PC-3 (cell line): ENCODE measurements at regions not wholly inside any gene's neighbourhood (a gene's known extent, or its start where the extent isn't known, plus 50 kb on each side); places are given as distances from the start of the nearest gene placed in this dataset.
"Not testable (repeated sequence)": the region's sequence is repeated elsewhere in the genome, so short reads cannot be mapped to it uniquely, and the experiment has no call there.

Experiments
- ATAC-seq: fragments of 200-7000 bp; cut with Tn5 transposase; 2 replicates; pipeline ENCODE4 v1.9.1; 2020; ENCODE audit warnings: mild to moderate bottlenecking, moderate library complexity
- BruUV-seq: library from RNA; stranded (reverse); fragments of 400-500 nt; replicated peaks from 2 replicates; lab custom pipeline; 2021; lab: Mats Ljungman, UMichigan
- CTCF ChIA-PET: fragments of 300-600 bp; sonication (Branson Sonifier 250); formaldehyde crosslinking; loops from one replicate; lab custom pipeline; 2022; ENCODE audit warnings: antibody characterized with exemption; lab: Charles Lee
- POLR2A ChIA-PET: fragments of 300-600 bp; sonication (Branson Sonifier 250); formaldehyde crosslinking; loops from one replicate; lab custom pipeline; 2022; ENCODE audit warnings: antibody characterized with exemption; ENCODE audit not compliant: unreplicated experiment; lab: Charles Lee
- DNase-seq: peaks from one replicate; pipeline ENCODE4 v3.0.0-alpha.2; 2015
- H2AFZ ChIP-seq: fragments of 300-600 bp; sonication (generic); 2 replicates; pipeline ENCODE4 v1.6.0; 2016; ENCODE audit warnings: antibody characterized with exemption, low read length
- H3F3A ChIP-seq: fragments of 300-600 bp; sonication (generic); one replicate; pipeline ENCODE4 v1.6.0; 2017; ENCODE audit warnings: antibody characterized with exemption, low read length, control low read depth, mild to moderate bottlenecking; ENCODE audit not compliant: unreplicated experiment
- H3K27ac ChIP-seq: fragments of 300-600 bp; sonication (generic); 2 replicates; pipeline ENCODE4 v1.5.1; 2016; ENCODE audit warnings: mild to moderate bottlenecking, low read length
- H3K27me3 ChIP-seq: fragments of 300-600 bp; sonication (generic); 2 replicates; pipeline ENCODE4 v1.6.1; 2016; ENCODE audit warnings: low read length, mixed read lengths
- H3K36me3 ChIP-seq: fragments of 300-600 bp; sonication (generic); 2 replicates; pipeline ENCODE4 v1.6.1; 2016; ENCODE audit warnings: low read depth, mixed run types, low read length, mixed read lengths
- H3K4me1 ChIP-seq: fragments of 300-600 bp; sonication (generic); 2 replicates; pipeline ENCODE4 v1.5.1; 2016; ENCODE audit warnings: low read length; ENCODE audit not compliant: insufficient read depth
- H3K4me2 ChIP-seq: fragments of 300-600 bp; sonication (generic); 2 replicates; pipeline ENCODE4 v1.6.0; 2016; ENCODE audit warnings: low read length
- H3K4me3 ChIP-seq: fragments of 300-600 bp; sonication (generic); 2 replicates; pipeline ENCODE4 v1.5.1; 2016; ENCODE audit warnings: mild to moderate bottlenecking, low read length, mixed read lengths
- H3K79me2 ChIP-seq: fragments of 300-600 bp; sonication (generic); 2 replicates; pipeline ENCODE4 v1.6.1; 2017; ENCODE audit warnings: low read length, mixed read lengths
- H3K9ac ChIP-seq: fragments of 300-600 bp; sonication (generic); 2 replicates; pipeline ENCODE4 v1.6.0; 2016; ENCODE audit warnings: mild to moderate bottlenecking, low read length
- H3K9me2 ChIP-seq: fragments of 300-600 bp; sonication (generic); replicated peaks from 2 replicates; pipeline ENCODE4 v1.6.1; 2016; ENCODE audit warnings: mixed run types, low read length, mixed read lengths
- H3K9me3 ChIP-seq: fragments of 300-600 bp; sonication (generic); 2 replicates; pipeline ENCODE4 v1.6.1; 2016; ENCODE audit warnings: low read length, mixed read lengths
- H4K20me1 ChIP-seq: fragments of 300-600 bp; sonication (generic); 2 replicates; pipeline ENCODE4 v1.6.1; 2016; ENCODE audit warnings: low read length, mixed read lengths
- EZH2 ChIP-seq: fragments of 300-600 bp; sonication (generic); IDR thresholded peaks from one replicate; pipeline ENCODE4 v1.6.1; 2017; ENCODE audit warnings: antibody characterized with exemption, mild to moderate bottlenecking, low read length; ENCODE audit not compliant: unreplicated experiment
- EZH2phosphoT487 ChIP-seq: fragments of 300-600 bp; sonication (generic); IDR thresholded peaks from 2 replicates; pipeline ENCODE4 v1.6.1; 2018; ENCODE audit warnings: mild to moderate bottlenecking, antibody characterized with exemption, low read length, borderline replicate concordance
- intact Hi-C: fragments of 100-400 bp; cut with micrococcal nuclease; formaldehyde crosslinking; loops from 2 replicates; pipeline ENCODE4 v1.9.0; 2023
- TF ChIP-seq, protein P1 (sequence below): fragments of 300-600 bp; sonication (generic); conservative IDR thresholded peaks from 2 replicates; pipeline ENCODE4 v1.5.1; 2017; ENCODE audit warnings: antibody characterized with exemption, low read depth, mild to moderate bottlenecking, low read length

DNA sequence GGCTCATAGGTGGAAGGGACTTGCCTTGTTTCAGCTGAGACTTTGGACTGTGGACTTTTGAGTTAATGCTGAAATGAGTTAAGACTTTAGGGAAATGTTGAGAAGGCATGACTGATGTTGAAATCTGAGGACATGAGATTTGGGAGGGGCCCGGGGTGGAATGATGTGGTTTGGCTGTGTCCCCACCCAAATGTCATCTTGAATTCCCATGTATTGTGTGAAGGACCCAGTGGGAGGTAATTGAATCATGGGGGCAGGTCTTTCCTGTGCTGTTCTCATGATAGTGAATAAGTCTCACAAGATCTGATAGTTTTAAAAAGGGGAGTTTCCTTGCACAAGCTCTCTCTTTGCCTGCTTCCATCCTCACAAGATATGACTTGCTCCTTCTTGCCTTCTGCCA is 231.7 kb downstream of the TAF11L14 start:
- H3K27me3 ChIP-seq, H2AFZ ChIP-seq, H3F3A ChIP-seq, H3K4me3 ChIP-seq, H3K27ac ChIP-seq, H3K36me3 ChIP-seq, H3K9ac ChIP-seq, H3K9me3 ChIP-seq, intact Hi-C loops, POLR2A ChIA-PET, H3K4me2 ChIP-seq, H4K20me1 ChIP-seq, ATAC-seq, H3K4me1 ChIP-seq, BruUV-seq, H3K79me2 ChIP-seq, CTCF ChIA-PET, H3K9me2 ChIP-seq: not testable (repeated sequence)
- DNase-seq, result peak; percentile 48

DNA sequence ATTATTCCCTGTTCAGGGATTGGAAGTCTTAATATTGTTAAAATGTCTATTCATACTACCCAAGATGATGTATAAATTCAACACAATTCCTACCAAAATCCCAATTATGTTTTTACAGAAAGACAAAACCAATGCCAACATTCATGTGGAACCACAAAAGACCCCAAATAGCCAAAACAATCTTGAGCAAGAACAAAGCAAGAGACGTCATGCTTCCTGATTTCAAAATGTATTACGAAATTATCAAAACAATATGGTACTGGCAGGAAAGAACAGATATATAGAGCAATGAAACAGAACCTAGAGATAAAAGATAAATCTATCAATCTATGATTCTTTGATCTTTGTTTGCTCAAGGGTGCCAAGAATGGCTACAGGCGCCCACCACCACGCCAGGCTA is 237.9 kb downstream of the TAF11L14 start:
- Histone ChIP-seq H3K79me2 (no peaks in the 10 kb centered on the region), H4K20me1 (no peaks in the 10 kb centered on the region), H3K36me3 (no peaks in the 10 kb centered on the region), H3K9me3 (peaks cover 3% of the 10 kb centered on the region; the same call in 1 of the 2 replicates), H3K4me3 (no peak overlapping the region), H3K9me2 (no peaks in the 10 kb centered on the region), H3K9ac (no peak overlapping the region), H3K4me2 (no peak overlapping the region), H3K4me1 (no peaks in the 10 kb centered on the region), H2AFZ (no peak overlapping the region), H3K27me3 (no peaks in the 10 kb centered on the region), H3F3A (no peaks in the 10 kb centered on the region), H3K27ac (no peak overlapping the region)
- no peak for DNase-seq
- BruUV-seq, result no TSS peak
- intact Hi-C loops, result no loop called here
- POLR2A ChIA-PET, result no interaction called here
- no peak for ATAC-seq
- CTCF ChIA-PET, result no interaction called here
- TF ChIP-seq EZH2 (no peak), EZH2phosphoT487 (no peak)
- TF ChIP-seq, protein P1, sequence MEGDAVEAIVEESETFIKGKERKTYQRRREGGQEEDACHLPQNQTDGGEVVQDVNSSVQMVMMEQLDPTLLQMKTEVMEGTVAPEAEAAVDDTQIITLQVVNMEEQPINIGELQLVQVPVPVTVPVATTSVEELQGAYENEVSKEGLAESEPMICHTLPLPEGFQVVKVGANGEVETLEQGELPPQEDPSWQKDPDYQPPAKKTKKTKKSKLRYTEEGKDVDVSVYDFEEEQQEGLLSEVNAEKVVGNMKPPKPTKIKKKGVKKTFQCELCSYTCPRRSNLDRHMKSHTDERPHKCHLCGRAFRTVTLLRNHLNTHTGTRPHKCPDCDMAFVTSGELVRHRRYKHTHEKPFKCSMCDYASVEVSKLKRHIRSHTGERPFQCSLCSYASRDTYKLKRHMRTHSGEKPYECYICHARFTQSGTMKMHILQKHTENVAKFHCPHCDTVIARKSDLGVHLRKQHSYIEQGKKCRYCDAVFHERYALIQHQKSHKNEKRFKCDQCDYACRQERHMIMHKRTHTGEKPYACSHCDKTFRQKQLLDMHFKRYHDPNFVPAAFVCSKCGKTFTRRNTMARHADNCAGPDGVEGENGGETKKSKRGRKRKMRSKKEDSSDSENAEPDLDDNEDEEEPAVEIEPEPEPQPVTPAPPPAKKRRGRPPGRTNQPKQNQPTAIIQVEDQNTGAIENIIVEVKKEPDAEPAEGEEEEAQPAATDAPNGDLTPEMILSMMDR, result no peak

DNA sequence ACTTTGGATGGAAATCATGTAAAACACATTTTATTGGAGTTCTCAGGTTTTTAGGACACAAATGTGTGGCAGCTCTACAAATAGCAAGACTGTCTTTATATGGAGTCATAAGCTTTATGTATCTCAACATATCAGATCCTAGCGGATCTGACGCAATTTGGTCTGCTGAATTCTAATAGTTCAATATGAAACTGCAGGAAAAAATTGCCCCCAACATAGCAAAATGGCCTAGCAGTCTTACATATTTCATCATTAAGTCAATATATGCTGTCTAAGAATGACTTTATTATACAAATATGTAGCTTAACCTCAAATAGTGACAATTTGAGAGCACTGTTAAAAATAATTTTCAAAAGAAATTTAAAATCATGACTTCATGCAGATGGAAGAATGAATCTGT is 244.3 kb downstream of the TAF11L14 start:
- Histone ChIP-seq H3K9me3 (no peaks in the 10 kb centered on the region), H3K79me2 (no peaks in the 10 kb centered on the region), H3K4me2 (0 out of 2 replicates have a peak overlapping the region, but pooled peaks have one; percentile 0), H3F3A (no peaks in the 10 kb centered on the region), H3K4me1 (peaks cover 27% of the 10 kb centered on the region), H3K4me3 (no peak overlapping the region), H3K9ac (no peak overlapping the region), H3K27ac (no peak overlapping the region), H2AFZ (no peak overlapping the region), H3K36me3 (no peaks in the 10 kb centered on the region), H4K20me1 (no peaks in the 10 kb centered on the region), H3K27me3 (no peaks in the 10 kb centered on the region), H3K9me2 (no peaks in the 10 kb centered on the region)
- ATAC-seq (no peak), DNase-seq (peak; percentile 52)
- CTCF ChIA-PET, result no interaction called here
- BruUV-seq, result no TSS peak
- POLR2A ChIA-PET, result no interaction called here
- intact Hi-C loops, result no loop called here
- TF ChIP-seq EZH2, result no peak
- TF ChIP-seq, protein P1, result no peak
- TF ChIP-seq EZH2phosphoT487, result no peak
